ENCODE measurements at regions not wholly inside any gene's neighbourhood (a gene's known extent, or its start where the extent isn't known, plus 50 kb on each side); places are given as distances from the start of the nearest gene placed in this dataset.

- H3K4me3 Mint-ChIP-seq: no peak overlapping the region
- no peaks in the 10 kb centered on the region for H3K9me3 Mint-ChIP-seq
- no peak for ATAC-seq (ENCODE audit: poor library complexity)
- peaks cover 6% of the 10 kb centered on the region for H3K4me1 ChIP-seq (ENCODE audit: insufficient read depth, low read length)
- H3K27ac Mint-ChIP-seq: no peak overlapping the region
- H3K4me3 ChIP-seq (ENCODE audit: low read length): no peak overlapping the region
- POLR2A ChIA-PET: no interaction called here
- peaks cover 21% of the 10 kb centered on the region for H3K4me1 Mint-ChIP-seq (ENCODE audit: low read depth)
- H3K27me3 ChIP-seq (ENCODE audit: control insufficient read depth in 1 of 2, insufficient read depth in 2 of 2, low read length in 2 of 2): no peaks in the 10 kb centered on the region
- no peaks in the 10 kb centered on the region for H3K9me3 ChIP-seq (ENCODE audit: control insufficient read depth in 1 of 2, insufficient read depth in 1 of 2, low read length in 2 of 2)
- no peak for DNase-seq
- H3K36me3 Mint-ChIP-seq (ENCODE audit: low read depth): no peaks in the 10 kb centered on the region
- intact Hi-C loops (cut with DNase I, micrococcal nuclease): no loop called here
- no peak overlapping the region for H3K27ac ChIP-seq (ENCODE audit: low read depth in 1 of 2, low read length in 2 of 2)
- CTCF ChIA-PET: no interaction called here
- no peaks in the 10 kb centered on the region for H3K36me3 ChIP-seq (ENCODE audit: insufficient read depth, low read length)
- H3K27me3 Mint-ChIP-seq: no peaks in the 10 kb centered on the region
- no peak for TF ChIP-seq CTCF (IDR thresholded peaks at IDR 0.05)
Observed at GRCh38 chr4:38585871-38586270, 78.1 kb upstream of the KLF3 start.

GRCh38 chr4:38587106-38587505 is 76.9 kb upstream of the KLF3 start:
- H3K4me3 ChIP-seq (ENCODE audit: low read length): no peak overlapping the region
- POLR2A ChIA-PET: no interaction called here
- H3K4me1 ChIP-seq (ENCODE audit: insufficient read depth, low read length): peaks cover 6% of the 10 kb centered on the region
- no peaks in the 10 kb centered on the region for H3K9me3 Mint-ChIP-seq
- no peaks in the 10 kb centered on the region for H3K36me3 ChIP-seq (ENCODE audit: insufficient read depth, low read length)
- no peak for DNase-seq
- no peak for ATAC-seq (ENCODE audit: poor library complexity)
- intact Hi-C loops (cut with DNase I, micrococcal nuclease): no loop called here
- H3K36me3 Mint-ChIP-seq (ENCODE audit: low read depth): no peaks in the 10 kb centered on the region
- no peaks in the 10 kb centered on the region for H3K27me3 Mint-ChIP-seq
- no peak overlapping the region for H3K27ac Mint-ChIP-seq
- TF ChIP-seq CTCF (IDR thresholded peaks at IDR 0.05): no peak
- no peak overlapping the region for H3K4me3 Mint-ChIP-seq
- H3K9me3 ChIP-seq (ENCODE audit: control insufficient read depth in 1 of 2, insufficient read depth in 1 of 2, low read length in 2 of 2): no peaks in the 10 kb centered on the region
- CTCF ChIA-PET: no interaction called here
- no peaks in the 10 kb centered on the region for H3K27me3 ChIP-seq (ENCODE audit: control insufficient read depth in 1 of 2, insufficient read depth in 2 of 2, low read length in 2 of 2)
- peaks cover 21% of the 10 kb centered on the region for H3K4me1 Mint-ChIP-seq (ENCODE audit: low read depth)
- no peak overlapping the region for H3K27ac ChIP-seq (ENCODE audit: low read depth in 1 of 2, low read length in 2 of 2)

GRCh38 chr4:38590046-38590445 is 74.0 kb upstream of the KLF3 start:
- no peaks in the 10 kb centered on the region for H3K27me3 Mint-ChIP-seq
- ChIA-PET CTCF (no interaction called here), POLR2A (interaction anchor here (0.6 kb wide), 1 partner anchor 271 kb away, joined by 3 read pairs; no protein-coding TSS in a partner anchor)
- Histone ChIP-seq H3K27ac (ENCODE audit: low read depth in 1 of 2, low read length in 2 of 2) (no peak overlapping the region), H3K9me3 (ENCODE audit: control insufficient read depth in 1 of 2, insufficient read depth in 1 of 2, low read length in 2 of 2) (no peaks in the 10 kb centered on the region), H3K4me1 (ENCODE audit: insufficient read depth, low read length) (no peaks in the 10 kb centered on the region), H3K4me3 (ENCODE audit: low read length) (no peak overlapping the region), H3K27me3 (ENCODE audit: control insufficient read depth in 1 of 2, insufficient read depth in 2 of 2, low read length in 2 of 2) (no peaks in the 10 kb centered on the region), H3K36me3 (ENCODE audit: insufficient read depth, low read length) (no peaks in the 10 kb centered on the region)
- ATAC-seq (ENCODE audit: poor library complexity) (no peak), DNase-seq (no peak)
- H3K4me3 Mint-ChIP-seq: no peak overlapping the region
- peaks cover 8% of the 10 kb centered on the region for H3K4me1 Mint-ChIP-seq (ENCODE audit: low read depth)
- no peaks in the 10 kb centered on the region for H3K36me3 Mint-ChIP-seq (ENCODE audit: low read depth)
- no peak for TF ChIP-seq CTCF (IDR thresholded peaks at IDR 0.05)
- intact Hi-C loops (cut with DNase I, micrococcal nuclease): loop anchor here in 1 of 2 experiments (5.0 kb wide), 1 partner anchor 47 kb away; no protein-coding TSS in a partner anchor
- no peak overlapping the region for H3K27ac Mint-ChIP-seq
- H3K9me3 Mint-ChIP-seq: no peaks in the 10 kb centered on the region
